Activated CD4-positive, alpha-beta memory T cell treated with anti-CD3 and anti-CD28 coated beads, Interleukin-2, amount 10 ng/mL, durations not matched to agents 7 days and 5 days (primary cell): ENCODE measurements at regions not wholly inside any gene's neighbourhood (a gene's known extent, or its start where the extent isn't known, plus 50 kb on each side); places are given as distances from the start of the nearest gene placed in this dataset.
"Not testable (repeated sequence)": the region's sequence is repeated elsewhere in the genome, so short reads cannot be mapped to it uniquely, and the experiment has no call there.

Source experiments
- CTCF ChIA-PET: fragments of 350-600 bp; sonication (Branson Sonifier 250); formaldehyde crosslinking; loops from one replicate; lab custom pipeline; 2021; ENCODE audit warnings: antibody characterized with exemption, inconsistent platforms; lab: Charles Lee
- POLR2A ChIA-PET: fragments of 350-600 bp; sonication (Branson Sonifier 250); formaldehyde crosslinking; loops from one replicate; lab custom pipeline; 2021; ENCODE audit warnings: antibody characterized with exemption; lab: Charles Lee
- DNase-seq: peaks from one replicate; pipeline ENCODE4 v3.0.0-alpha.2; 2020
- H3K27ac Mint-ChIP-seq: one replicate; pipeline ENCODE4 v1.8.0; 2021; ENCODE audit warnings: mild to moderate bottlenecking, mixed read lengths
- H3K27me3 Mint-ChIP-seq: one replicate; pipeline ENCODE4 v1.8.0; 2021; ENCODE audit warnings: mixed read lengths
- H3K36me3 Mint-ChIP-seq: one replicate; pipeline ENCODE4 v1.8.0; 2021; ENCODE audit warnings: low read depth, mixed read lengths
- H3K4me1 Mint-ChIP-seq: one replicate; pipeline ENCODE4 v1.8.0; 2021; ENCODE audit warnings: mixed read lengths
- H3K4me3 Mint-ChIP-seq: one replicate; pipeline ENCODE4 v1.8.0; 2021; ENCODE audit warnings: mild to moderate bottlenecking, mixed read lengths
- H3K9me3 Mint-ChIP-seq: one replicate; pipeline ENCODE4 v1.8.0; 2021; ENCODE audit warnings: mixed read lengths

- H3K36me3 Mint-ChIP-seq: no peaks in the 10 kb centered on the region
- POLR2A ChIA-PET: no interaction called here
- no peak for DNase-seq
- CTCF ChIA-PET: no interaction called here
- H3K27me3 Mint-ChIP-seq: no peaks in the 10 kb centered on the region
- H3K9me3 Mint-ChIP-seq: no peaks in the 10 kb centered on the region
- no peak overlapping the region for H3K27ac Mint-ChIP-seq
- H3K4me1 Mint-ChIP-seq: no peaks in the 10 kb centered on the region
- H3K4me3 Mint-ChIP-seq: no peak overlapping the region
Measured at GRCh38 chr4:137819964-137820383, 287.7 kb upstream of the PCDH18 start.

- CTCF ChIA-PET: no interaction called here
Measured at GRCh38 chr4:137812258-137812657, 280.0 kb upstream of the PCDH18 start.

GRCh38 chr4:137806420-137806819 lies 274.1 kb upstream of the PCDH18 start:
- Mint-ChIP-seq H3K27me3 (no peaks in the 10 kb centered on the region), H3K27ac (no peak overlapping the region), H3K4me3 (no peak overlapping the region), H3K36me3 (no peaks in the 10 kb centered on the region), H3K4me1 (no peaks in the 10 kb centered on the region), H3K9me3 (peaks cover 2% of the 10 kb centered on the region)
- CTCF ChIA-PET: no interaction called here
- POLR2A ChIA-PET: no interaction called here
- no peak for DNase-seq

More at GRCh38 chr4:137812258-137812657, 280.0 kb upstream of the PCDH18 start:
- Mint-ChIP-seq H3K36me3 (no peaks in the 10 kb centered on the region), H3K9me3 (peaks cover 2% of the 10 kb centered on the region), H3K4me3 (no peak overlapping the region), H3K4me1 (no peaks in the 10 kb centered on the region), H3K27ac (no peak overlapping the region), H3K27me3 (no peaks in the 10 kb centered on the region)
- POLR2A ChIA-PET: no interaction called here
- no peak for DNase-seq

- no peaks in the 10 kb centered on the region for H3K27me3 Mint-ChIP-seq
- CTCF ChIA-PET: no interaction called here
- no peaks in the 10 kb centered on the region for H3K36me3 Mint-ChIP-seq
Measured at GRCh38 chr4:137804906-137805495, 272.7 kb upstream of the PCDH18 start.

GRCh38 chr4:137800861-137801260 lies 268.6 kb upstream of the PCDH18 start:
- Mint-ChIP-seq H3K36me3 (no peaks in the 10 kb centered on the region), H3K9me3 (no peaks in the 10 kb centered on the region), H3K27me3 (no peaks in the 10 kb centered on the region), H3K27ac (no peak overlapping the region), H3K4me1 (no peaks in the 10 kb centered on the region), H3K4me3 (no peak overlapping the region)
- ChIA-PET POLR2A (no interaction called here), CTCF (no interaction called here)
- DNase-seq: no peak

More at GRCh38 chr4:137804906-137805495, 272.7 kb upstream of the PCDH18 start:
- POLR2A ChIA-PET: no interaction called here
- peaks cover 2% of the 10 kb centered on the region for H3K9me3 Mint-ChIP-seq
- no peak overlapping the region for H3K27ac Mint-ChIP-seq
- no peak for DNase-seq
- H3K4me1 Mint-ChIP-seq: no peaks in the 10 kb centered on the region
- H3K4me3 Mint-ChIP-seq: no peak overlapping the region

- ChIA-PET POLR2A (no interaction called here), CTCF (no interaction called here)
- Mint-ChIP-seq H3K36me3 (no peaks in the 10 kb centered on the region), H3K9me3 (no peaks in the 10 kb centered on the region), H3K27ac (no peak overlapping the region), H3K27me3 (no peaks in the 10 kb centered on the region), H3K4me3 (no peak overlapping the region), H3K4me1 (no peaks in the 10 kb centered on the region)
- no peak for DNase-seq
Measured at GRCh38 chr4:137794764-137795254, 262.5 kb upstream of the PCDH18 start.

GRCh38 chr4:137789263-137789662 lies 257.0 kb upstream of the PCDH18 start:
- H3K36me3 Mint-ChIP-seq, H3K4me1 Mint-ChIP-seq, H3K4me3 Mint-ChIP-seq, POLR2A ChIA-PET, DNase-seq, CTCF ChIA-PET, H3K27ac Mint-ChIP-seq, H3K27me3 Mint-ChIP-seq, H3K9me3 Mint-ChIP-seq: not testable (repeated sequence)

GRCh38 chr4:137783923-137784322 lies 251.6 kb upstream of the PCDH18 start:
- H3K4me1 Mint-ChIP-seq, DNase-seq, H3K27ac Mint-ChIP-seq, H3K4me3 Mint-ChIP-seq, POLR2A ChIA-PET, CTCF ChIA-PET, H3K27me3 Mint-ChIP-seq, H3K9me3 Mint-ChIP-seq, H3K36me3 Mint-ChIP-seq: not testable (repeated sequence)

- ChIA-PET CTCF (no interaction called here), POLR2A (no interaction called here)
- H3K9me3 Mint-ChIP-seq: no peaks in the 10 kb centered on the region
- no peak for DNase-seq
- no peak overlapping the region for H3K27ac Mint-ChIP-seq
- no peaks in the 10 kb centered on the region for H3K27me3 Mint-ChIP-seq
- no peak overlapping the region for H3K4me3 Mint-ChIP-seq
- H3K36me3 Mint-ChIP-seq: no peaks in the 10 kb centered on the region
- H3K4me1 Mint-ChIP-seq: no peaks in the 10 kb centered on the region
Measured at GRCh38 chr4:137775701-137776100, 243.4 kb upstream of the PCDH18 start.

GRCh38 chr4:137774501-137774900 lies 242.2 kb upstream of the PCDH18 start:
- H3K4me1 Mint-ChIP-seq: no peaks in the 10 kb centered on the region
- CTCF ChIA-PET: no interaction called here
- H3K27me3 Mint-ChIP-seq: no peaks in the 10 kb centered on the region
- no peak overlapping the region for H3K27ac Mint-ChIP-seq
- no peak for DNase-seq
- H3K9me3 Mint-ChIP-seq: peaks cover 3% of the 10 kb centered on the region
- POLR2A ChIA-PET: no interaction called here
- no peak overlapping the region for H3K4me3 Mint-ChIP-seq
- H3K36me3 Mint-ChIP-seq: no peaks in the 10 kb centered on the region

GRCh38 chr4:137768881-137769280 lies 236.6 kb upstream of the PCDH18 start:
- peaks cover 6% of the 10 kb centered on the region for H3K9me3 Mint-ChIP-seq
- ChIA-PET POLR2A (no interaction called here), CTCF (no interaction called here)
- no peak for DNase-seq
- H3K36me3 Mint-ChIP-seq: no peaks in the 10 kb centered on the region
- no peak overlapping the region for H3K27ac Mint-ChIP-seq
- no peak overlapping the region for H3K4me3 Mint-ChIP-seq
- H3K4me1 Mint-ChIP-seq: no peaks in the 10 kb centered on the region
- H3K27me3 Mint-ChIP-seq: no peaks in the 10 kb centered on the region

- Mint-ChIP-seq H3K4me1 (no peaks in the 10 kb centered on the region), H3K4me3 (no peak overlapping the region), H3K27me3 (no peaks in the 10 kb centered on the region), H3K36me3 (no peaks in the 10 kb centered on the region), H3K27ac (no peak overlapping the region), H3K9me3 (peaks cover 6% of the 10 kb centered on the region)
- CTCF ChIA-PET: no interaction called here
- POLR2A ChIA-PET: no interaction called here
- DNase-seq: no peak
Measured at GRCh38 chr4:137768196-137768595, 235.9 kb upstream of the PCDH18 start.

GRCh38 chr4:137762591-137762990 lies 230.3 kb upstream of the PCDH18 start:
- CTCF ChIA-PET: no interaction called here
- peaks cover 2% of the 10 kb centered on the region for H3K9me3 Mint-ChIP-seq

GRCh38 chr4:137754652-137755471 lies 222.6 kb upstream of the PCDH18 start:
- ChIA-PET POLR2A (no interaction called here), CTCF (no interaction called here)
- H3K9me3 Mint-ChIP-seq: peaks cover 4% of the 10 kb centered on the region
- no peaks in the 10 kb centered on the region for H3K27me3 Mint-ChIP-seq
- H3K4me1 Mint-ChIP-seq: no peaks in the 10 kb centered on the region
- H3K27ac Mint-ChIP-seq: no peak overlapping the region
- no peaks in the 10 kb centered on the region for H3K36me3 Mint-ChIP-seq
- no peak overlapping the region for H3K4me3 Mint-ChIP-seq
- no peak for DNase-seq

More at GRCh38 chr4:137762591-137762990, 230.3 kb upstream of the PCDH18 start:
- Mint-ChIP-seq H3K4me3 (no peak overlapping the region), H3K27me3 (no peaks in the 10 kb centered on the region), H3K36me3 (no peaks in the 10 kb centered on the region), H3K4me1 (no peaks in the 10 kb centered on the region), H3K27ac (no peak overlapping the region)
- no peak for DNase-seq
- POLR2A ChIA-PET: no interaction called here
